Colonic mucosa (tissue), 4 donors: ENCODE measurements at regions not wholly inside any gene's neighbourhood (a gene's known extent, or its start where the extent isn't known, plus 50 kb on each side); places are given as distances from the start of the nearest gene placed in this dataset.

Experiments used
- DNase-seq: peaks from one replicate; pipeline ENCODE4 v3.0.0-alpha.2; 2020
- H3K27ac ChIP-seq: fragments of 200-600 bp; one replicate; pipeline ENCODE4 v1.8.0; 2021
- H3K27me3 ChIP-seq: fragments of 200-600 bp; one replicate; pipeline ENCODE4 v1.8.0; 2021
- H3K36me3 ChIP-seq: fragments of 200-600 bp; one replicate; pipeline ENCODE4 v1.8.0; 2021
- H3K4me1 ChIP-seq: fragments of 200-600 bp; one replicate; pipeline ENCODE4 v1.8.0; 2021; ENCODE audit warnings: mild to moderate bottlenecking
- H3K4me3 ChIP-seq: fragments of 200-600 bp; one replicate; pipeline ENCODE4 v1.8.0; 2021
- H3K9ac ChIP-seq, 2 donors: one replicate each; pipeline ENCODE4 v1.7.0; 2013; ENCODE audit warnings: control low read depth in 2 of 2, low read depth in 2 of 2, low read length in 2 of 2
- H3K9me3 ChIP-seq: fragments of 200-600 bp; one replicate; pipeline ENCODE4 v1.8.0; 2021
- CTCF ChIP-seq: fragments of 200-600 bp; IDR thresholded peaks from one replicate; pipeline ENCODE4 v1.8.0; 2022; ENCODE audit warnings: antibody characterized with exemption, mild to moderate bottlenecking
- intact Hi-C: fragments of 100-400 bp; cut with DNase I; formaldehyde crosslinking; loops from one replicate; pipeline ENCODE4 v1.14.1; 2022
- donor health status: healthy.
- donor health status: DM: no; HTN: no; CAD: no.
- donor health status: DM: no; HTN: no; CAD: no.

DNA sequence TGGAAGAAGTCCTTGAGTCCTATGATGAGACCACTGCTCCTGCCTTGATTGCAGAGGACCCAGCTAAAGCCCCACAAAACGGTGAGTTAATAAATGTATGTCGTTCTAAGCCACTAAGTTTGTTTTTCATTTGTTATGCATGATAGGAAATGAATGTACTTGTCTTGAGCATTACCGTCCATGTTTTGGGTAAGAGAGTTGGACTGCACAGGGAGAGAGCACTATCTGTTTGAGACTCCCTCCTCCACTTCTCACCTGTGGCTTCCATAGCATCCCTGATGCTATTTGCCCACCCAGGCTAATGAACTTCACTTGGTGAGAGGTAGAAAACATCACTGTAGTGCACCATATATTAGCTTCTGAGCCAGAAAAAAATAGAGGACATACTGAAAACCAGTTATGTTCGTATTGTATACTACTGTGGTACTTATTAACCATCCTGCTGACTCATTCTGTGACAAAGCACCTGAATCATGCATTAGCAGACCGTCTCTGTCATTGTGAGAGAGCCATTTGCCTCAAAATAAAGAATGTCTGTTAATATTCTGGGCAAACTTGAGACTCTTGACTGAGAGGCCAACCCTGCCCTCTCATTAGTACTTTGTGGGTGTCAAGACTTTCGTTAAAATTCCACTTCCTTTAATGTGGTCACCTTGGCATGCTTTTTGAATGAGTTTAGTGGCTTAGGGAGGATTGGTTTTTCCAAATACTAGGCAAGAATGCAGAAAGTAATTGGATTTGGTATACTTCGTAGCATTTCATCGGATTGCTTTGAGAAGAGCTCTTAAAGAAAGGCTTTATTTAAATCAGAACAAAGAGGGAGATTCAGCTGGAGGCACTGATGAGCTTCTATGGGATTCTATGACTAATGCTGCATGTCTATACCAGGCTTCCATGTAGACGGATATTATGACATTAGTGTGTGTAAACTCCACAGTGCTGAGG, 99.3 kb upstream of the GRPR start:
- Histone ChIP-seq H3K36me3 (no peaks in the 10 kb centered on the region), H3K27me3 (no peaks in the 10 kb centered on the region), H3K4me3 (no peak overlapping the region), H3K9ac (no peak overlapping the region), H3K4me1 (no peaks in the 10 kb centered on the region), H3K9me3 (no peaks in the 10 kb centered on the region), H3K27ac (no peak overlapping the region)
- no peak for DNase-seq
- intact Hi-C loops, result no loop called here
- TF ChIP-seq CTCF, result no peak

GRCh38 chrX:16022580-16023200, 100.7 kb upstream of the GRPR start:
- Histone ChIP-seq H3K27ac (no peak overlapping the region), H3K4me1 (no peaks in the 10 kb centered on the region), H3K9me3 (no peaks in the 10 kb centered on the region), H3K36me3 (no peaks in the 10 kb centered on the region), H3K27me3 (no peaks in the 10 kb centered on the region), H3K9ac (no peak overlapping the region), H3K4me3 (no peak overlapping the region)
- DNase-seq, result no peak
- no peak for TF ChIP-seq CTCF
- intact Hi-C loops, result no loop called here

GRCh38 chrX:16018291-16018690, 105.1 kb upstream of the GRPR start:
- Histone ChIP-seq H3K4me3 (no peak overlapping the region), H3K4me1 (no peaks in the 10 kb centered on the region), H3K9me3 (no peaks in the 10 kb centered on the region), H3K27me3 (no peaks in the 10 kb centered on the region), H3K9ac (no peak overlapping the region), H3K27ac (no peak overlapping the region), H3K36me3 (no peaks in the 10 kb centered on the region)
- intact Hi-C loops, result no loop called here
- no peak for DNase-seq
- no peak for TF ChIP-seq CTCF

DNA sequence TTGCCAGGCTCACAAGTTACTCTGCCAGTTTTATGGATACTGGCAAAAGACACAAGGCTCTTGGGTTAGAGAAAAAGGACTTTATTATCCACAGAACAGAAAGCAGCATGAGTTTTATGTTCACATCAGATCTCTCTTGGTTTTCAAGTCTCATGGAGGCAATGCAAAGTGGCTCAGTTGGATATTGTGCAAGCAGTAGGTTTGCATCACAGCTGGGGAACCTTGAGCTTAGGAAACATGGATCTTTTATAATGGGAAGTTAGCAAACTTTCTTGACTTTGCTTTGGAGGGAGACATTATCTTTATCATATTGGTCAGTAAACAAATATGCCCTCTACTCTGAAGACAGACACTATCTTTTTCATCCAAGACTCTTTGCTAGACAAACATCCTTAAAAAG, 109.2 kb upstream of the GRPR start:
- no peak overlapping the region for H3K27ac ChIP-seq
- no peak for TF ChIP-seq CTCF
- H3K36me3 ChIP-seq, result no peaks in the 10 kb centered on the region
- no peak overlapping the region for H3K4me3 ChIP-seq
- H3K27me3 ChIP-seq, result no peaks in the 10 kb centered on the region
- no peak for DNase-seq
- no peaks in the 10 kb centered on the region for H3K9me3 ChIP-seq
- H3K4me1 ChIP-seq, result no peaks in the 10 kb centered on the region
- intact Hi-C loops, result no loop called here
- H3K9ac ChIP-seq, result no peak overlapping the region

DNA sequence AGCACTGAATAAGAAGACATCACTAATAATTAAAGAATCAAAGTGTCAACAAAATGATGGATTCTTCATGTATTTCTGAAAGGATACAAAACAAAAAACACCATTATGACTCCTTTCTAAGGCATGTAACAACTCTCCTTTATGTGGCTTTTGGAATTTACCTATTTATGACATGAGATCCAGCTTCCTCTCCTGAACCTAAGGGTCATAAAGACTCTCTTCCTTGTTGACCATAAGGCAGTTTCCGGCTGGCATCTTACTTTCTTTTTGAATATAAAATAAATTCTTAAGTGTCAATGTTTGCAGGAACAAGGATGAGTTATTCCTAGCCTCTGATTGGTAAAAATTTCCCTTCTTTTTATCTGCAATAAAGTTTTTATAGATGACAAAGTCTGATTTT, 111.1 kb upstream of the GRPR start:
- H3K4me3 ChIP-seq, result no peak overlapping the region
- no peak overlapping the region for H3K9ac ChIP-seq
- no peak overlapping the region for H3K27ac ChIP-seq
- H3K9me3 ChIP-seq, result no peaks in the 10 kb centered on the region
- H3K4me1 ChIP-seq, result no peaks in the 10 kb centered on the region
- TF ChIP-seq CTCF, result no peak
- intact Hi-C loops, result no loop called here
- DNase-seq, result no peak
- H3K36me3 ChIP-seq, result no peaks in the 10 kb centered on the region
- H3K27me3 ChIP-seq, result no peaks in the 10 kb centered on the region
